ENCODE measurements at regions not wholly inside any gene's neighbourhood (a gene's known extent, or its start where the extent isn't known, plus 50 kb on each side); places are given as distances from the start of the nearest gene placed in this dataset.
"Not testable (repeated sequence)": the region's sequence is repeated elsewhere in the genome, so short reads cannot be mapped to it uniquely, and the experiment has no call there.

DNA sequence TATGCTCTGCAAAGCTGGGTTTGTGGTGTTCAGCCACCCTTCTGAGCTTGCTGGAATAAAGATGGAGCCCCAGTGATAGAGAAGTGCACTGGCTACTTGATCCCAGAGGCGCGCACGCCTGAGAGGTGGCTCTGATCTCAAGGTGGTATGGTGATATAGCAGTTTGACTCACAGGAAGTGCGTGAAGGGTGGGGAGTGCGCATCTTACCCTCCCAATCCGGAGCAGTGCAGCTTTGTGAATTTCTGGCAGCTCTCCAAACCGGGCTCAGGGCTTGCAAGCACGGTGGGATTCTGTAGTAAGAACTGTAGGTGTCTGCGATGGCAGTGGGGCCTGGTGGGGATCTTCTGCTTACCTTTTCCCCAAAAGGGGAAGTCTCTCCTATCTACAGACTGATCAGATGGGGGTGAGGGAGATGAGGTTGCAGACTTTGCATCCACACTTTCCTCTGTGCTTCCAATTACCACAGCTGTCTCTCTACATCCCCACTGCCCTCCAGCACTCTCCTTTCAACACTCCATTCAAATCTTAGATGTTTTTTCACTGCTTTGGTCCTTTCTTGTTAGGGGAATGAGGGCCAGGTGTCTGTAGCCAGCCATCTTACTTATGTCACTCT lies 197.4 kb upstream of the SLC38A2 start:
- DNase-seq, result no peak

DNA sequence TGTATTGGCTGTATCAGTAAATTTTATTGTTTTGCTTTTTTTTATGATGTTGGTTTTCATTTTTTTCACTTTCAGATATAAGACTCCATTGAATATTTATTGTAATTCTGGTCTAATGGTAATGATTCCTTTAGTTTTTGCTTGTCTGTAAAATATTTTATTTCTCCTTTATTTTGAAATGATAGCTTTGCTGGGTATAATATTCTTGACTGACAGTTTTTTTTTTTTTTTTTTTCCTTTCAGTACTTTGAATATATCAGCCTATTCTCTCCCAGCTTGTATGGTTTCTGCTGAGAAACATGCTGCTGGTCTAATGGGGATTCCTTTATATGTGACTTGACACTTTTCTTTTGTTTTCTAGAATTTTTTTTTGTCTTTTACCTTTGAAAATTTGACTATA lies 195.1 kb upstream of the SLC38A2 start:
- no peak for DNase-seq

DNA sequence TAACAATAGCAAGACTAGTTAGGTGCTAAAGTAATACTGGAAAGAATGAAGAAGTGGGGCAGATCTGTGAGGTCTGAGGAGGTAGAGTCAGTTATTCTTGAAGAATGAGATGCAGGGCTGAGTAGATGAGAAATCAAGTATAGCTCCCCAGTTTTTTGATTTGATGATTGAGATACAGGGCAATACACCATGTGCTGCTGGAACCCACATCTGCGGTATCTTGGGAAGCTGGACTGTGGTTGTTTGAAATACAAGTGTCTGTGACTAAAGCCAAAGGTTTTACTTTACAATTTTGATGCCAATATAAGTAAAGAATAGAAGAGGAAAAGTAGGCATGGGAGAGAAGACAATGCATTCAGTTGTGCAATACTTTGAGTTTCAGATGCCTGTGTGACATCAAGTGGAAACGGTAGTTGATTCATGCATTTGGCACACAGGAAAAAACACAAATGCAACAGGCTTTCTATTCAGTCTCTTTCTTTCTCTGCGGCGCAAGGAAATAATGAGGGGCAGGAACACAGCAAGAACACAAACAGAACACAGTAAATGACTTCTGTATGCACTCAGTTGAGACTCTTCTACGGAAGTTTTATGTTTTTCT lies 190.2 kb upstream of the SLC38A2 start:
- DNase-seq, result no peak

DNA sequence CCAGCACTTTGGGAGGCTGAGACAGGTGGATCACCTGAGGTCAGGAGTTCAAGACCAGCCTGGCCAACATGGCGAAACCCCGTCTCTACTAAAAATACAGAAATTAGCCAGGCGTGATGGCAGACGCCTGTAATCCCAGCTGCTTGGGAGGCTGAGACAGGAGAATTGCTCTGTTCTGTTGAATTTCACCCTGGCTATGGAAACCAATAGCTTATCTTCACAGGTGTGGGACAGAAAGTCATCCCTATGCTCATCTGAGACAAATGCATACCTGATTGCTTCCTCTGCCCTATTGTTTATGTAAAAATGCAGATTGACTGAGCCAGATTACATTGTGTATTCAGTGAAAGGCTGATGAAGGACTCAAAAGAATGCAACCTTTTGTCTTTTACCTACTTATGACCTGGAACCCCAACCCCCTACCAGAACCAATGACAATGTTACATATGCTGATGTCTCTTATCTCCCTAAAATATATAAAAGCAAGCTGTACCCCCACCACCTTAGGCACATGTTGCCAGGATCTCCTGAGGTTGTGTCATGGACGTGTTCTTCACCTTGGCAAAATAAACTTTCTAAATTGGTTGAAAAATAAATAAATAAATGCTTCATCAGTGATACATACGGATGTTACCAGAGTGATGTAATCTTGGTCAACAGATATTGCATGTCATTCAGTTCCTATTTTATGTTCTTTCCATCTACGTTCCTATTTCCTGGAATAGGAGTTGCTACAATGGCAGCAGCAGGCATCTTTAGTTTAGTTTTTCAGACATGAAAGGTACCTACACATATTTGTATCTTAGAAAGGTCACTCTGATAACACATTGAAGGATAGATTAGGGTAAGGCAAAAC lies 189.4 kb upstream of the SLC38A2 start:
- DNase-seq, result not testable (repeated sequence)

DNA sequence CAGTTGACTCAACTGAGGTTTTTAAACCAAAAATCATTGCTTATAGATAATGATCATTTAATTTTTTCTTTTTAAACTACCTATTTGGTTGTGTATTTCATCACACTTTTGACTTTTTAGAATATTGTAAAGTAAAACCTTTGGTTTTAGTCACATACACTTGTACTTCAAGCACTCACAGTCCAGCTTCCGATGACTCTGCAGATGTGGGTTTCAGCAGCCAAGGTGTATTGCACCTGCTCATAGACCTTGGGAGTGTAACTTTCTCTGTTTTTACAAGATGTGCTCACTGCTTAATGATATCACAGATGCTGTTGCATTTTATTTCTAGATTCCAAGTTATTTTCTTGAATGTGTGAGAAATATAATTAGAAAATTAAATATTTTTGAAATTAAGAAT lies 188.3 kb upstream of the SLC38A2 start:
- DNase-seq, result no peak

DNA sequence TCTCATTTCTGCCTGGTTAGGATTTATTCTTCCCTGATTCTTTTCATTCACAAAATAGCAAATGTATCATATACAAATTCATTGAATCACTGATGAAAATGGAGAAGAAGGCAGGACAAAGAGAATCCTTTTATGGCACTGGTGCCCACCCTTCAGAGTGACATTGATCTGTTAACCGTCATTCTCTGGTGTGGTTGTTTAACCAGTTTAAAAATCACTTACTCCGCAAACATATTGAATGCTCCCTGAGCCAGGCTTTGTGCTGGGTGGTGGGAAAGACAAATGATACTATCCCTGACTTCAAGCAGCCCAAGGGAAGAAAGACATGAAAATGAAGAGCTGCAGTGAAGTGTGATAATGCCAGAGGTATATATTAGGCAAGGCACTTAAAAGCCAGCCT lies 187.5 kb upstream of the SLC38A2 start:
- no peak for DNase-seq

DNA sequence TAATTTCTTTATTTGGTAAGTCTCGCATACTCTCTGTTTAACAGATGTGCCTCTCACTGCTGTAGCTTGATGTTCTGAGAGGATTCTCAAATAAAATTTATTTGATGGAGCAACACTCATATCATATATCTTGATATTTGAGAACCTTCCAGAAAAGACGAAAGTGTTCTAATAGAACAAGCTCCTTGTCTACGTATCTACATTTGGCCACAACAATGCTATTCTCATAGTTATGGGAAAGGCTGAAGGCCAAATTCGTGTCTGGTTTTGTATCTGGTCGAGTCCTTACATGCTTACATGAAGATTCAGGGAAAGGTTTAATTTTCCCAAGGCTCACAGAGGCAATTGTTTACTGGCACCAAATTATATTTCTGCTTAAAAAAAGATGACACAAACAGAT lies 186.7 kb upstream of the SLC38A2 start:
- DNase-seq, result no peak

DNA sequence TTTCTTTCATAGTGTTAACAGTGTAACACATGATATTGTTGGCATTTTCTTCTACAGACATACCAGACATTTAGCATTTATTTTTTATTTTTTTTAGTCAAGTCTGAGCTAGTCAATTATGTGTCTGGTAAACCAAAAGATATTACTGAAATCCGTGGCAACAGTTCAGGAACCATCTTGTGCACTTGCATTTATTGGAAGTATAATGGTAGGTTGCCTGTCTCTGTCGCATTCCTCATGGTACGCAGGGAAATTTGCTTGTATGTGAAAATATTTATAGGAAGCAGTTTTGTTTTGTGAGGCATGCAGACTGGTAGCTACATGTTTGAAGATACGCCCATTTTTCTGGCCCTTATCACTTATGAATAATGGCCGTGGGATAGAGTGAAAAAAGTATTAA lies 186.1 kb upstream of the SLC38A2 start:
- no peak for DNase-seq

DNA sequence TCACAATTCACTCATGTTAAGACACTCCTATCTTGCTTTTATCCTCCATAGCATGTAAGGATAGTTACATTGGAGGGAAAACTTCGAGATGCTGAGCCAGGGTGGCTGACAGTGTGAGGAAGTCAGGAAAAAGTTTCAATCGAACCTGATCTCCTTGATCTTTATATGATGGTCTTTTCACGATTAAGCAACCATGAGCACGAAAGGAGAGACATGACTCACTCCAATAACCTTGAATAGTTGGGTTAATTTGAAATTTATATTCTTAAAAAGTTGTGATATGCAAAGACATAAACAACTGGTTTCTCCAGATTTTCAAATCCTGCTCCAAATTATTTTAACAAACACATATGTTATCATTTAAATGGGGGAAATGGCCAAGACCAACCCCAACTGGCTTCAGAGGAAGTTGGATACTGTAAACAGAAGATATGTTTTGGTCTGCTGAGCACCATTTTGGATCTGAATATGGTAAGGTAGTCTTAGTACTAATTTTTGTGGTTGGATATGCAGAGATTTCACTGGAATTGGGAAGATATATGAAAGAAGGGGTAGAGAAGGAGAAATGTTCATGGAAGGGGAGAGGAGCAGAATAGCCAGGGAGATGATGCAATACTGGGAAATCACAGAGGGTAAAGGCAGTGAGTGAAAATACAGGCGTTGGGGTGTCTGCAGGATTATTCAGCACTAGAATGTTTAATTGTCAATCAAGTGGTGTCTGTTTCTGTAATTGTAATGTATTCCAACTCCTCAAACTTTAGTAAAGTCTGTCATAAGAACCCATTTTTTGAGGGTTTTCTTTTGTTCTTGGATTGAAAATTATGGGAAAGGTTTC lies 185.2 kb upstream of the SLC38A2 start:
- no peak for DNase-seq

DNA sequence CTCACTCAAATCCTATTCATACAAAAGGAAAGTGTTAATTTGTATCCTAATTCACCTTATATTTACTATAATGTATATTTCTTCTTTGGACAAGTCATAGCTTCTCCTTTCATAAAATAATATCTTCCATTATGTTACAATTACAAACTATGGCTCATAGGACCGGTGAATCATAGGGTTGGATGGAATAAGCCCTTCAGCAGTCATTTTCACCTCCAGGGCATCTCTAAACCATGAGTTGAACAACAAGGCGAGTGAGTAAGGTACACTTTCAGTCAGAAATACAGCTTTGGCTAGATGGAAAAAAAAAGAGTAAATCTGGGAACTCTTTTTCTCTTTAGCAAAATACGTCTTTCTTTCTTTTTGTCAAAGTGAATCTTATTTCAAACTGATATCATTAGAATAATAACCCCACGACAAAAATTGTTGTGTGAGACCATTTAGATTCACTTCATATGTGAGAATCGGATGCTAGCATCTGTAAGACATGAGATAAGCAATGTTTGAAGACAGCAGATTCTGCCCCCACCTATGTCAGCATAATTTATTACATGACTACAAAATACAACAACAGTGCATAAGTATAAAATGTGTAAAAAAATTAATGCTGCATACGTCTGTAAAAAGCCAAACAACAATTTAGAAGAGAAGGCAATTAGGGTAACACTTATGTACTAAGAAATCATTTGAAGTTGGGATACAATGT lies 184.4 kb upstream of the SLC38A2 start:
- DNase-seq, result no peak

DNA sequence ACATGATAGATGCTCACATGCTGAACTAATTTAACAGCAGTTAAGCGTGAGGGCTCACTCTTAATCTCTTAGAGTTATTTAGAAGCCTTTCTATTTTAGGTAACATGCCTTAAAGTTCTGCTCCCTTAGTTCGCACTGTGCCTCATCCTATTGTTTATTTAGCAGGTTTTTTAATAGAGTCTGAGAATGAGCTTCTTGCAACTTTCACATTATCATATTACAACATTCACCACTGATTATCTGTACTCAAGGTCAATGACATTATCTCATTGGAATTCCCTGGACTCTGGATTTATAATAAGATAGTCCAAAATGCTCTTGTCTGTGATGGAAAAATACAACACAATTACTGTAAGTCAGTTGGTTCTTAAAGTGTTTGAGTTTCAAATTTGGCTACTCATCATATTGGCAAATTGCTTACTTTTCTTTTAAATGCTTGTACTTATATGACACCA lies 183.6 kb upstream of the SLC38A2 start:
- DNase-seq, result no peak

DNA sequence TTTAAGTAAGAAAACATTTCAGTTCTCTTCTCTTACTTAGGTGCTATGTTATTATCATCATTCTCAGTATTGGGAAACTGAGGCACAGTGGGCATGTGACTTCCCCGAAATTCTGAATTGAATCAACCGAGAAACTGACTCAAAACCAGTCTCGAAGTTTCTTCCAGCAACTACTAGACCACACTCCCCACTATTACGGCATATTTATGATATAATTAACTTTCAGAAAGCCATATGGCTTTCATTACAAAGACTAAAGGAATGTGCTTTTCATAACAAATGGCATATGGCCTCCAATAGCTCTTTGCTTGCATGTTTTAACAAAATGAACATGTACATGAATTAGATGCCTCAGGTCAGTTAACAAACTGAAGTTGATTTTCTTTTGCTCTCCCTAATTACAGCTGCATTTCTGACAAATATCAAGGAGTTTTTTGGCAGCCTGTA lies 182.9 kb upstream of the SLC38A2 start:
- DNase-seq, result no peak

DNA sequence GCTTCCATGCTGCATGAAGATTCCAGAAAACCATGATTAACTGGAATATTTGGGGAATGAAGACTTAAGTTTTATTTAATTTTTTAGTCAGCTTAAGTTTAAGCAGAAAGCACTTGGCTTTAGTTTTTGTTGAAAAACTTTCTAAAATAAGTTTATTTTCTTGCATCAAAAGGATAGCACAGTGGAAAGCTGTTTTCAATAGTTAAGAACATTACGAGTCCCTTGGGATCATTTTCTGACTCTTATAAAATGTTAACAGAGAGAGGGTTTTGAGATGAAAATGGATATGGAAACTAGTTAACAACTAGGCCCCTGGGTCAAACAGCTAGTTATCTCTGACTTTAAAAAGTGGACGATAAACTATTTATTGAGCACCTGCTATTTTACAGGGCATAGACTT lies 181.9 kb upstream of the SLC38A2 start:
- no peak for DNase-seq

DNA sequence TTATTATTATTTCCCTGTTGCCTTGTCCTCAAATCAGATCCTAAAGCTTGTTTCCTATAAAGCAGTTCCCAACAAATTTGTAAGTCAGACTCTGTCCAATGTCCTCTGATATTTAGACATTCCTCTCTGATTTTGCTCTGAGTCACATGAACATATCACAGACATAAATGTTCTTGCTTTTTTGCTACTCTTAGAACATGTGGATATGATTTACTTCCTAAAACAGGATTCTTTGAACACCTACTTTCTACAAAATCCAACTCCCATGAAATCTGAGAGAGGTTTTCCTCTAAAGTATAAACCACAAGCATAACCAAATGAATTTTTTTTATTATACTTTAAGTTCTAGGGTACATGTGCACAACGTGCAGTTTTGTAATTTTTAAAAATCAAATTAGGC lies 181.3 kb upstream of the SLC38A2 start:
- DNase-seq, result no peak

DNA sequence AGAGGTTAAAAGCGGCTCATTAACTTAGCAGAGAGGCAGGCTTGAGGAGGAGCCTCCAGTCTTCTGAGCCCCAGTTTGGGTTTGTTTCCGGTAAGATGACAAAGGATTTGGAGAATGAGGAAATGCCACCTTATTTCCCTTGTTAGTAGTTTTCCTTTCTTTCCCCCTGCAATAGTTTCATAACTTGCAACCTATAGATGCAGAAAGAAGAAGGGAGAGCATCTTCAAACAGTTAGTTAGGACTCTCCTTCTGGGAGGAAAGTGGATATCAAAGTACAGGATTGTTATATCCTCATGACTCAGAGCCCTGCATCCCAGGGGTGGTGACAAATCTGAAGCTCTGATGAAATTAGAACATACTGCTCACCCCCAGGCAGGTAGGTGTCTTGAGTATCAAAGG lies 180.7 kb upstream of the SLC38A2 start:
- no peak for DNase-seq

DNA sequence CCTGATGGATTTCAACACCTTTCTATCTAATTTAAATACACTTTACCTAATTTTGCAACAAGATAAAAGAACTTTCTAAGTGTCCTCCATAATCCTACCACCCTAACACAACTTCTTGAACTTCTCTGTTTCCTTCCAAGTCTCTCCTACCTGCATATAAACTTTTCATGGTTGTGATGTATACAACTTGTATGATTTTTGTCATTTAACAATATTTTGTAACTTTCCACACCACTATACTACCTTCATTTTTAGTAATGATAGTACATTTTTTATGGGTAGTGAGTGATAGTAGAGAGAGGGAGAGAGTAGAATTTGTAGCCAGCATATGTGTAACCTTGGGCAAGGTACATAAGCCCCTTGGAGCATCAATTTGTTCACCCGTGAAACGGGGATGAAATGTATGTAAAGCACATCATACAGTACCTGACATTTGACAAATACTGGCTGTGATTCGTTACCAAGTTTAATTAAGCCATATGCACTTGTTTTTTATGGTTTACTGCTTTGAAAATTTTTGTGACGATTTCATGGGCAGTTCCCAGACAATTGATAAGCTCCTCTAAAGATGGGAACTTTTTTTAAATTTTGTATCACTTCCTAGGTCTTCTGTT lies 177.8 kb upstream of the SLC38A2 start:
- DNase-seq, result no peak

DNA sequence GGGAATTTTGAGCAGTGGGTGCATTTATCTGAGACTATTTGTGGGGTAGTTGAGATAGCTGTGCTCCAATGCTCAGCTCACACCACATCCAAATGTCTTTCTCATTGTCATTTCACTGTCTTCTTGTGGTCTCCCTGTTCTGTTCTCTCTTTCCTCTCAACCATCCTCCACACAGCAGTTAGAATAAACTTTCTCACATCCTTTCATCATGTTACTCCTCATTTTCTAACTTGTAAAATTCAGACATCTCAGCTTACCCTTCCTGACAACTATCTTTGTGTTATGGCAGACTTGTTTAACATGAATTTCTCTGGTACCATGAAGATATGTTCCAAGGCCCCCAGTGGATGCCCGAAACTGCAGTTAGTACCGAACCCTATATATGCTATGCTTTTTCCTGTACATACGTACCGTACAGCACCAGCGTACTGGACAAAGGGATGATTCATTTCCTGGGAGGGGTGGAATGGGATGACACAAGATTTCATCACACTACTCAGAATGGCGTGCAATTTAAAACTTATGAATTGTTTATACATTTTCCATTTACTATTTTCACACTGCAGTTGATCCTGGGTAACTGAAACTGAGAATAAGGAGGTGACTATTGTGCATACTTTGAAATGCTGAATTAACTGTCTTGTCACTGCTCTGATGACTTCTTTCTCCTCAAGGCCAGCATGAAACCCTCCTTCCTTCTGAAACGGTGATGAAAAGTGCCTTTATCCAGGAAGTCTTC lies 177.1 kb upstream of the SLC38A2 start:
- DNase-seq, result no peak

DNA sequence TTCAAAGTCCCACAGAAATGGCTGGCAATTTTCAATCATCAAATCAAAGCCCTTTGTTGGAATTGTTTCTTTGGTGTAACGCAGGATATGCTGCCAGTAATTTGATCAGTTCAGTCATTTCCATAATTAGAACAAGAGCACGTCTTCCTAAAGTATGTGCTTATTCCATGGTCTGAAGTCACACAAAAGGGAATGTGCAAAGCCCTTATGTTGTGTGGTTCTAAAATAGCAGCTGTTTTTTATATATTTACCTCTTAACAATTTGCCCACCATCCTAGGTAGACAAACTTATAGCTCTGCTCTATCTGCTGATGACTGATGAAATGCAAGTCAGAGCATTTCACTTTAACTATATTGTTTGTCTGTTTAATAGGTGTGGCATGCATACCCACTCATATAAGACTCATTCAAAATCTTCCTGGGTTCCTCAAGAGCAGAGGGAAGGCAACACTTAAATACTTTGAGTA lies 176.1 kb upstream of the SLC38A2 start:
- no peak for DNase-seq

DNA sequence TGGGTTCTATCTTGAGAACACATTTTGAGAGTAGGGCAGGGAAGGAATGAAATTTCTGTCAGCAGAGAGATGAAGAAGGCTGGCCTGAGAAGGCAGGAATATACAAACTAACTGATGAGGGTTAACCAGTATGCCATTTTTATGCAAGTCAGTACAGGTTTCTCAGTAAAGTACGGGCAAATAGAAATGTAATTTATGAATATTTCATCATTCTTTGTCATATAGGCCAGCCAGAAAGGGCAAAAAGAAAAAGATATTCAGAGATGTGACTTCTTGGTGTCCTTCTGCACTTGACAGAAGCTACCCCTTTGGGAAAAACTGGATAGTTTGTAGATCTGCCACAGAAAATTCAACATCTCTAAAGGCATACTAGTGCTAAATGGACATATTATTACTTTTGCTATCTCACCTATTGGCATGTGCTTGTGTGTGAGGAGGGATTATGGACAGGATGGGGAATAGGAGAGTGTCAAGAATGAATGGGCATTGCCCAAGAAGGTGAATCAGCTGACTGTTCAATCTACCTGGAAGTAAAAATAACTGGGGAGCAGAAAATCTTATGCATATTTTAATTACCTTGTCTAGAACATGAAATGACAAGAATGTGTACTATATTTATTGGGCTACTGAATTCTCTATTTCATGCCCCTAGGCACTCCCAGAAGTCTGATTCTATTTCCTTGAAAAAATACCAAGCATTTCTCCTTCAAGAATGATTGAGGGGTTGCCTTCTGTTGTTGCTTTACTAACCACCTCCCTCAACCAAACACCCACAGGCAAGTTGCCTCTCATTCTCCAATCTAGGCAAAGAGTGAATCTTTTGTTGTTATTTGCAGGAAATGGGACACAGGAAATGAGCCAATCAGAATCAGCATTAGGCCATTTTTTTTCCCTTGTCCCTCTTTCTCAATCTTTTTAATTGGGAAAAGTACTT lies 175.1 kb upstream of the SLC38A2 start:
- DNase-seq, result no peak
